Skeletal muscle tissue (tissue), 3 donors: ENCODE measurements at regions not wholly inside any gene's neighbourhood (a gene's known extent, or its start where the extent isn't known, plus 50 kb on each side); places are given as distances from the start of the nearest gene placed in this dataset.

Experiments
- H3K27ac ChIP-seq: one replicate; pipeline ENCODE4 v1.7.0; 2013; ENCODE audit warnings: mild to moderate bottlenecking, low read depth, low read length, inconsistent platforms
- H3K27me3 ChIP-seq, 3 donors: one replicate each; pipeline ENCODE4 v1.7.0; 2013; ENCODE audit warnings: low read length in 3 of 3; ENCODE audit not compliant: control insufficient read depth in 3 of 3, insufficient read depth in 3 of 3
- H3K36me3 ChIP-seq, 3 donors: one replicate each; pipeline ENCODE4 v1.7.0; 2013; ENCODE audit warnings: low read length in 3 of 3; ENCODE audit not compliant: control insufficient read depth in 3 of 3, insufficient read depth in 3 of 3
- H3K4me1 ChIP-seq, 3 donors: one replicate each; pipeline ENCODE4 v1.7.0; 2013; ENCODE audit warnings: low read length in 3 of 3, mild to moderate bottlenecking in 3 of 3; ENCODE audit not compliant: control insufficient read depth in 3 of 3, insufficient read depth in 3 of 3
- H3K4me3 ChIP-seq, 3 donors: one replicate each; pipeline ENCODE4 v1.7.0; 2013; ENCODE audit warnings: low read length in 3 of 3
- H3K9ac ChIP-seq, 3 donors: one replicate each; pipeline ENCODE4 v1.7.0; 2013; ENCODE audit warnings: low read length in 3 of 3, mild to moderate bottlenecking in 3 of 3, moderate library complexity in 2 of 3, low read depth in 1 of 3
- H3K9me3 ChIP-seq, 3 donors: one replicate each; pipeline ENCODE4 v1.7.0; 2013; ENCODE audit warnings: low read length in 3 of 3; ENCODE audit not compliant: control insufficient read depth in 3 of 3
- donor health status: Osteomylitis.

DNA sequence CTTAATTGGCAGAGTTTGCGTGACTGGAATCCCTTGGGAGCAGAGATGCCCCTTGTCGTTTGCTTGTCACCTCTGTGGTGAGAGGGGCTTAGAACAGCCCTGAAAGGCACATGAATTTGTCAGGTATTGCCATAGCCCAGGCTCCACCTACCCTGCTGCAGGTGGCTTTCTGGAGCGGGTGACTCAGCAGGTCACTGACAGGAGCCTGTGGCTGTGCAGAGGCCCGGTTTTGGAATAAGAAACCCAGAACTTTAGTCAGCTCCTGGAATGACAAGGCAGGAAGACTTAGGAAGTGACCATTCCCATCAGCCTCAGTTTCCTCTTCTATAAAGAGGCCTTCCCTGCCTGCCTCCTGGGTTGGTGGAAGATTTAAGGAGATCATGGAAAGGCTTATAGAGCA, 539.7 kb downstream of the INSC start:
- Histone ChIP-seq H3K9ac (no peak overlapping the region), H3K36me3 (no peaks in the 10 kb centered on the region), H3K27me3 (no peaks in the 10 kb centered on the region), H3K9me3 (no peaks in the 10 kb centered on the region), H3K4me1 (peaks cover 14 to 29% (median 15%) of the 10 kb centered on the region in 3 donors), H3K4me3 (no peak overlapping the region), H3K27ac (no peak overlapping the region)

DNA sequence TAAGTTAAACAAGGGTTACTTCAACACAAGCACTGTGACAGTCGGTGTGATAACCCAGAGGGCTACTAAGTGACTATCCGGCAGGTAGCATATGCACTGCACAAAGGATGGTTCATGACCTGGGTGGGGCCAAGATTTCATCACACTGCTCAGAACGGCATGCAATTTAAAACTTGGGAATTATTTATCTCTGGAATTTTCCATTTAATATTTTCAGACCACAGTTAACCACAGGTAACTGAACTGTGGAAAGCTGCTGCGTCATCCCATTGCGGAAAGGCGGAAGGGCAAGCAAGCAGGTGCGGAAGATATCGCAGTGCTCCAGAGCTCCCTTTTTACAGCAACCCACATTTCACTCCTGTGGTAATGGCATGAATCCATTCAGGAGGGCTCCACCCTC, 540.8 kb downstream of the INSC start:
- Histone ChIP-seq H3K27me3 (no peaks in the 10 kb centered on the region), H3K4me3 (no peak overlapping the region), H3K27ac (no peak overlapping the region), H3K9me3 (no peaks in the 10 kb centered on the region), H3K36me3 (no peaks in the 10 kb centered on the region), H3K9ac (no peak overlapping the region), H3K4me1 (peaks cover 7 to 19% (median 7%) of the 10 kb centered on the region in 3 donors)

DNA sequence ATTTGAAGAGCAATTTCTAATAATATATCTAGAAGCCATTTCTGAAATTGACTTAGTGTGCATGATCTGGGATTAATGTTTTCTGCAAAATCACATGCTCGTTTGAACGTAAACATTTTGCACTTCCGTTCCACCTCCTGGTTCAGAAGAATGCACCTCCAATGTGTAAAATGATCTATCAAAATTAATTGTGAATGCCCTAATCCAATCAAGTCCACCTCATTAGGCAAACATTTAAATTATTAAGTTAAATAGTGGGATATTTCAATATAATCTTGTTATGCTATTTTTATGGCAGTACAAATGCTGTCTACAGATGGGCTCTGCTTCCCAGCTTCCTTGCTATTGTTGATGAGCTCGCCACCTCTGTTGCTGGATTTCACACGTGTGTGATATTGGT, 542.5 kb downstream of the INSC start:
- Histone ChIP-seq H3K27ac (no peak overlapping the region), H3K9me3 (no peaks in the 10 kb centered on the region), H3K27me3 (no peaks in the 10 kb centered on the region), H3K36me3 (no peaks in the 10 kb centered on the region), H3K4me1 (peaks cover 0 to 9% (median 2%) of the 10 kb centered on the region in 3 donors), H3K4me3 (no peak overlapping the region), H3K9ac (no peak overlapping the region)

GRCh38 chr11:15660496-15660895, 545.8 kb downstream of the INSC start:
- Histone ChIP-seq H3K27me3 (no peaks in the 10 kb centered on the region), H3K4me1 (peaks cover 5 to 18% (median 8%) of the 10 kb centered on the region in 3 donors), H3K9me3 (no peaks in the 10 kb centered on the region), H3K4me3 (no peak overlapping the region), H3K9ac (no peak overlapping the region), H3K36me3 (no peaks in the 10 kb centered on the region), H3K27ac (no peak overlapping the region)

DNA sequence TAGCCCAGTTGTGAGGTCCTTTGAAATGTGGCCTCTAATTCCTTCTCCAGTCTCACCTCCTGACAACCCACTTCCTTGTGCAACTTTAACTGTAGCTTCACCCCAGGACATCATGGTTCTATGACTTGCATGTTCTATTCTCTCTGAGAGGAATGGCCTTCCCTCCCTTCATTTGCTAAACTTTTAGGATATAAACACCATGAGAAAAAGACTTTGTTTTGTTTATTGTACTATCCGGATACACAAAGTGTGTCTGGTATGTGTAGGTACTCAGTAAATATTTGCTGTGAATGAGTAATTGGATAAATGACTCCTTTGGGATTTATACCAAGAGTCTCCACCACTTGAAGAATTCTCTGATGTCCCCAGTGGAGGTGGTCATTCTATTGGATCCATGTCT, 547.6 kb downstream of the INSC start:
- H3K9ac ChIP-seq, result no peak overlapping the region
- H3K4me3 ChIP-seq, result no peak overlapping the region
- H3K9me3 ChIP-seq, result no peaks in the 10 kb centered on the region
- H3K27me3 ChIP-seq, result no peaks in the 10 kb centered on the region
- H3K27ac ChIP-seq, result no peak overlapping the region
- peaks cover 5 to 18% (median 8%) of the 10 kb centered on the region in 3 donors for H3K4me1 ChIP-seq
- no peaks in the 10 kb centered on the region for H3K36me3 ChIP-seq

DNA sequence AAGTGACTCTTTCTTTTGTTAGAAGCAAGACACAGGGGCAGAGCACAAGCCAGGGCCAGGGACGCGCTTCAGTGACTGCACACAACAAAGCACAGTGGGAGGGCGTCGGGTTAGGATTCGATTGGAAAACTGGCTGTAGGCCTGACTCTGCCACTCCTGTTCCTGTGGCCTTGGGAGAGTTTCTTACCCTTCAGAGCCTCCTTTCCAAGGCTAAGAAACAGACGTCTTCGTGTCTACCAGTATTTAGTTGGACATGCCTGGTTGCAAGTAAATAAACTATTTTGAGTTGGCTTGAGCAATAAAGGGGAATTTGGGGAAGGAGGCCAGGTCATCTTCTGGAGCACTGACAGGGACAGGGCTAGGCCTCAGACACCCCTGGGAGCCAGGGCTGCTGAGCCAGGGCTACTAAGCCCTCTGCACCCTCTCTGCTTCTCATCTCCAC, 549.1 kb downstream of the INSC start:
- no peak overlapping the region for H3K4me3 ChIP-seq
- no peak overlapping the region for H3K27ac ChIP-seq
- no peaks in the 10 kb centered on the region for H3K36me3 ChIP-seq
- H3K4me1 ChIP-seq, result peaks cover 5 to 10% (median 6%) of the 10 kb centered on the region in 3 donors
- H3K27me3 ChIP-seq, result no peaks in the 10 kb centered on the region
- no peaks in the 10 kb centered on the region for H3K9me3 ChIP-seq
- no peak overlapping the region for H3K9ac ChIP-seq

GRCh38 chr11:15665368-15665871, 550.7 kb downstream of the INSC start:
- Histone ChIP-seq H3K9ac (no peak overlapping the region), H3K4me3 (no peak overlapping the region), H3K36me3 (no peaks in the 10 kb centered on the region), H3K4me1 (peaks cover 5 to 10% (median 6%) of the 10 kb centered on the region in 3 donors), H3K27me3 (no peaks in the 10 kb centered on the region), H3K27ac (no peak overlapping the region), H3K9me3 (no peaks in the 10 kb centered on the region)

DNA sequence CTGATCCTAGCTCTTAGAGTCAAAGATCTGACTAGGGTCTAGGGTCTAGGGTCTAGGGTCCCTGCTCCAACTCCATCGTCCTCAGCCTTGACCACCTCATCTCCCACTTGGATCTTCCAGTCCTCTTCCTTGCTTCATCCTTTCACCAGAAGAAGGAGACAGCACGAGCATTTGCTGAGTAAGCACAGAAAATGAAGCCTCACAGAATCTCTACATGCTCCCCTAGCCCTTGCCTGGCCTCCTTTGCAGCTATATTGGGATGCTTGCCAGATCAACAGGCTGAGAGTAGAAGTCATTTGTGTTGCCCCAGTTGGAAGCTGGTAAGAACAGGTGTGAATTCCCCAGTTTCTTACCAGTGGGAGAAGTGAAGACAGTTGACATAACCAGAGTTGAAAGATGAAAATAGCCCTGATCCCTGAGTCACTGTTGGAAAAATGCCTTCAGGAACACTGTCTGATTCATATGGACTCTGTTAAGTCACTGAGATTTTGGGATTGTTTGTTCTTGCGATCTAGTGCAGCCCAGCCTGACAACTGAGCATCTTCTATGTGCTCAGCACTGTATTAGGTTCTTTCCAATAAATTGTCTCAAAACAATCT, 552.5 kb downstream of the INSC start:
- H3K9me3 ChIP-seq, result no peaks in the 10 kb centered on the region
- no peaks in the 10 kb centered on the region for H3K27me3 ChIP-seq
- no peak overlapping the region for H3K9ac ChIP-seq
- no peak overlapping the region for H3K4me3 ChIP-seq
- peaks cover 5 to 10% (median 6%) of the 10 kb centered on the region in 3 donors for H3K4me1 ChIP-seq
- no peaks in the 10 kb centered on the region for H3K36me3 ChIP-seq
- H3K27ac ChIP-seq, result no peak overlapping the region

- H3K36me3 ChIP-seq, result no peaks in the 10 kb centered on the region
- no peaks in the 10 kb centered on the region for H3K9me3 ChIP-seq
- H3K9ac ChIP-seq, result no peak overlapping the region
- H3K4me3 ChIP-seq, result no peak overlapping the region
- H3K27ac ChIP-seq, result no peak overlapping the region
- peaks cover 5 to 8% (median 5%) of the 10 kb centered on the region in 3 donors for H3K4me1 ChIP-seq
- H3K27me3 ChIP-seq, result no peaks in the 10 kb centered on the region
Measured at GRCh38 chr11:15668718-15669117, 554.0 kb downstream of the INSC start.

DNA sequence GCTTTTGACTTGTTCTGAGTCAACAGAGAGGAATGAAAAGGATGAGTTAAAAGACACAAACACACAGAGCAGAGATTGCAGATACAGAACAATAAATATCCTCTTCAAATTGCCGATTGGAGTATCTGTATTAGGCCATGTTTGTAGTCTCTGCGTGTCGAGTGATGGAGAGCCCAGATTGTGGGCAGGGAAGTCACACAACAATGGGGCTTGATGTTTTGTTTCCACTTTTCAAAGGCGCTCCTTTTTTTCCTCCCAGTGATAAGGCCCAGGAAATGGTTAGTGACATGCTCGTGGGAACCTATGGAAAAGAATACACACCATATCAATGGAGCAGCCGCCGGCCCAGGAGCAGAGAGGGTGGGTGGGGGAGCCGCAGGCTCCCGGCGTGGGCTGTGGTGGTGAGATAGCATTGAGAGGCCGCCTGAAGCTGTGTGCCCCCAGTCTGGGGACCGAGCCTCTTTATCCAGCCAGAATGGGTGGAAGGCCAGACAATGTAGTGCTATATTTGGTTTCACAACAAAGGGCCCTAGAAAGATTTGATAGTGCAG, 555.9 kb downstream of the INSC start:
- Histone ChIP-seq H3K27ac (no peak overlapping the region), H3K9me3 (no peaks in the 10 kb centered on the region), H3K9ac (no peak overlapping the region), H3K27me3 (no peaks in the 10 kb centered on the region), H3K4me1 (no peaks in the 10 kb centered on the region), H3K36me3 (no peaks in the 10 kb centered on the region), H3K4me3 (no peak overlapping the region)
